GF-D8 (cell line): ENCODE measurements at regions not wholly inside any gene's neighbourhood (a gene's known extent, or its start where the extent isn't known, plus 50 kb on each side); places are given as distances from the start of the nearest gene placed in this dataset.

Experiments used
- DNase-seq: peaks from one replicate; lab custom pipeline; 2025; lab: John Stamatoyannopoulos, UW

- DNase-seq = no peak
These were observed 472.7 kb downstream of the TFAP2A start for GRCh38 chr6:9942131-9942530.

- DNase-seq = no peak
These were observed 476.1 kb downstream of the TFAP2A start for GRCh38 chr6:9938801-9939200.

- DNase-seq = no peak
These were observed 477.7 kb downstream of the TFAP2A start for GRCh38 chr6:9937031-9937763.

GRCh38 chr6:9936551-9936950, 478.3 kb downstream of the TFAP2A start:
- DNase-seq = no peak

- no peak for DNase-seq
These were observed 481.2 kb downstream of the TFAP2A start for GRCh38 chr6:9933677-9934076.

- no peak for DNase-seq
These were observed 487.6 kb downstream of the TFAP2A start for GRCh38 chr6:9927275-9927674.

- no peak for DNase-seq
These were observed 489.9 kb downstream of the TFAP2A start for GRCh38 chr6:9924971-9925370.

- DNase-seq = no peak
These were observed 493.5 kb downstream of the TFAP2A start for GRCh38 chr6:9921366-9921765.

GRCh38 chr6:9914951-9915350, 499.9 kb downstream of the TFAP2A start:
- no peak for DNase-seq

GRCh38 chr6:9901376-9901775, 513.5 kb downstream of the TFAP2A start:
- DNase-seq = no peak

GRCh38 chr6:9896806-9897205, 518.1 kb downstream of the TFAP2A start:
- DNase-seq = no peak

- DNase-seq = no peak
These were observed 524.0 kb downstream of the TFAP2A start for GRCh38 chr6:9890893-9891292.

GRCh38 chr6:9890469-9890868, 524.4 kb downstream of the TFAP2A start:
- no peak for DNase-seq

GRCh38 chr6:9878535-9878934, 536.3 kb downstream of the TFAP2A start:
- DNase-seq = no peak

- no peak for DNase-seq
These were observed 539.1 kb downstream of the TFAP2A start for GRCh38 chr6:9875605-9876353.

- no peak for DNase-seq
These were observed 552.2 kb downstream of the TFAP2A start for GRCh38 chr6:9862603-9863167.

- DNase-seq = no peak
These were observed 563.1 kb downstream of the TFAP2A start for GRCh38 chr6:9851541-9852380.

- DNase-seq = no peak
These were observed 563.9 kb downstream of the TFAP2A start for GRCh38 chr6:9851006-9851405.

GRCh38 chr6:9848094-9848493, 566.8 kb downstream of the TFAP2A start:
- DNase-seq = no peak

GRCh38 chr6:9841886-9842725, 572.8 kb downstream of the TFAP2A start:
- no peak for DNase-seq

GRCh38 chr6:9834233-9834632, 580.6 kb downstream of the TFAP2A start:
- no peak for DNase-seq
